GM18520 (cell line): ENCODE measurements at regions not wholly inside any gene's neighbourhood (a gene's known extent, or its start where the extent isn't known, plus 50 kb on each side); places are given as distances from the start of the nearest gene placed in this dataset.

Experiments used
- ATAC-seq: cut with Tn5 transposase; IDR thresholded peaks from one replicate; pipeline ENCODE4 v1.9.1; 2021; ENCODE audit not compliant: unreplicated experiment

DNA sequence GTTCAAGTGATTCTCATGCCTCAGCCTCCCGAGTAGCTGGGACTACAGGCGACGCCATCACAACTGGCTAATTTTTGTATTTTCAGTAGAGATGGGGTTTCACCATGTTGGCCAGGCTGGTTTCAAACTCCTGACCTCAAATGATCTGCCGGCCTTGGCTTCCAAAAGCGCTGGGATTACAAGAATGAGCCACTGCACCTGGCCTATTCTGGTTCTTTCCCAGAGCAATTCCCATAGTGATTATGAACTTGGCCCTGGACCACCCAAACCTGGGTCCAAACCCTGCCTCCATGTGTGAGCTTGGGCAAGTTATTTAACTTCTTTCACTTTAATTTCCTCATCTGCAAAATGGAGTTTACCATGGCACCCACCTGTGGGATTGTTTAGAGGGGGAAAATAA is 61.5 kb upstream of the HEPHL1 start:
- ATAC-seq: no peak

- ATAC-seq: no peak
These were observed 58.1 kb upstream of the HEPHL1 start for GRCh38 chr11:93963072-93963471.

- ATAC-seq: no peak
These were observed 53.9 kb upstream of the HEPHL1 start for GRCh38 chr11:93967258-93967657.

DNA sequence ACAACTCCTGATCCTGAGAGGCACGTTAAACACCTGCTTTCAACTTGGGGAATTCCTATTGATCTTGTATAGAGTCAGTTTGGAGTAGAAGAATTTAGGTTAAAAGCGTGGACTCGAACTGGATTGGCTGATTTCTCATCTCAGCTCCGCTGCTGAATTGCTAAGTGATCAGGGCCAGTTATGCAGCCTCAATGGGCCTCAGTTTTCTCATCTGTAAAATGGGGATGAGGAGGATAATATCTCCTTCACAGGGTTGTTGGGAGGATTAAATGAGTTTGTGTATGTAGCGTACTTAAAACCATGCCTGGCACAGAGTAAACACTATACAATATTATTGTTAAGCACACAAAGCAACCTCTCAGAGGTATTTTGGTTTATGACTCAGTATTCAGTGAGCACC is 53.2 kb upstream of the HEPHL1 start:
- ATAC-seq: no peak

DNA sequence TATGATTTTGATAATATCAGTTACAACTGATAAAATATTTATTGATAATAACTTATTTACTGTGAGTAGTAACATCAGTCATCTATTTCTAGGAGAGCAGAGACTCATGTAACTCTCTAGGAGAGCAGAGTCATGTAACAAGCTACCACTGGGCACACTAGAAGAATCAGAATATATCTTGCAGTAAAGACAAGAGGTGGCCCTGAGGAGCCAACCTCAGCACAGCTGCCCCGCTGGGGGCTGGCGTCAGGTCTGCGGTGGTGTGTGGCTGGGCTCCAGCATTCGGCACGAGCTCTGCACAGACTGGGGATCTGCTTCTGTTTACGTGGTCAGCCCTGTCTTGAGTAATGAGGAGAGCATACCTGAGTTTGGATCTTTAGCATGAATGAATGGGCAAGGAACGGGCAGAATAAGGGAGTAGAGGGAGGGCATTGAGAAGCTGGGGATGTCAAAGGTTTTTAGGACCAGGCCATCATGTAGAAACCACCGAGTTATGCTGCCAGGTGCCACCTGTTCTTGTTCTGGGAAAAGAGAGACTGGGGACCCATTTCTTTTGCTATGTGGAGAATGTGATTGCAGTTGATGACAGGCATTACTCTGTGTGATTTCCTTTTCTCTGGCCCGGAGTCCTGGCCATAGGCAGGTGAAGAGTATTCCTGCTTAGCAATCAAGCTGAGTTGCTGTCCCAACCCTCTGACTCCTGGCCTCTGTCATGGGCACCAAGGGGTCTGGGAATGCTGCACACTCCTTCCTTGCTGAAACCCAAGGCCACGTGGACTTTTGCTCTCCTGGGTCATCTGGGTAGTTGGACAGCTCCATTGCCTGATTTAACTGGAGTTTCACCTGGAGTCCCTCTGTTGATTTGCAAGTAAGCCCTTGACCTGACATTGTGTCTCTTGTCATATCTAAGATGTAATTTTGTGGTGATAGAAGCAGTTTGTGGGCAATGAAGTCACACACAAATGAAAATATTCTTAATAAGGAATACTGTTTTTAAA is 50.9 kb upstream of the HEPHL1 start:
- ATAC-seq: no peak
